ENCODE measurements at regions not wholly inside any gene's neighbourhood (a gene's known extent, or its start where the extent isn't known, plus 50 kb on each side); places are given as distances from the start of the nearest gene placed in this dataset.

- no peak for TF ChIP-seq CTCF (IDR thresholded peaks at IDR 0.05)
- Histone ChIP-seq H3K4me1 (ENCODE audit: control insufficient read depth in 1 of 2, insufficient read depth in 2 of 2, low read length in 2 of 2) (no peaks in the 10 kb centered on the region), H3K9ac (ENCODE audit: insufficient read depth, low read length, poor library complexity, severe bottlenecking) (no peak overlapping the region), H2AFZ (ENCODE audit: insufficient read depth, low read depth, low read length, poor library complexity, severe bottlenecking) (no peak overlapping the region), H3K4me3 (replicated peaks in 1 of 3; ENCODE audit: low read depth in 2 of 3, low read length in 3 of 3) (no peak overlapping the region), H3K79me2 (ENCODE audit: insufficient read depth, low read length) (no peaks in the 10 kb centered on the region), H4K20me1 (ENCODE audit: insufficient read depth, low read length) (no peaks in the 10 kb centered on the region), H3K9me3 (replicated peaks in 1 of 2; ENCODE audit: control insufficient read depth in 1 of 2, insufficient read depth in 1 of 2, low read length in 2 of 2) (no peaks in the 10 kb centered on the region), H3K36me3 (replicated peaks in 1 of 2; ENCODE audit: control insufficient read depth in 1 of 2, insufficient read depth in 2 of 2, low read length in 2 of 2) (no peaks in the 10 kb centered on the region), H3K27ac (ENCODE audit: low read depth in 1 of 2, low read length in 2 of 2) (no peak overlapping the region), H3K4me2 (replicated peaks; ENCODE audit: extremely low read depth, low read length, poor library complexity, severe bottlenecking) (no peak overlapping the region), H3K27me3 (ENCODE audit: control insufficient read depth in 2 of 2, insufficient read depth in 2 of 2, low read length in 2 of 2) (peaks cover 0 to 2% of the 10 kb centered on the region in 2 donors)
- H3K36me3 Mint-ChIP-seq = no peaks in the 10 kb centered on the region
- no peak overlapping the region for H3K27ac Mint-ChIP-seq
- H3K4me1 Mint-ChIP-seq = no peaks in the 10 kb centered on the region
- DNase-seq = no peak
- peaks cover 0 to 5% (median 0%) of the 10 kb centered on the region in 7 donors for H3K9me3 Mint-ChIP-seq
- no peak overlapping the region for H3K4me3 Mint-ChIP-seq
- intact Hi-C loops (cut with micrococcal nuclease) = no loop called here
- WGBS (ENCODE audit: insufficient coverage) = 89% methylated on average over 3 of the region's 3 CpGs
- peaks cover 3 to 5% (median 5%) of the 10 kb centered on the region in 3 donors for H3K27me3 Mint-ChIP-seq (ENCODE audit: low read depth in 3 of 3)
These were observed 197.3 kb upstream of the LNX1 start for GRCh38 chr4:53788621-53789020.

- no peak for DNase-seq
- Mint-ChIP-seq H3K4me3 (no peak overlapping the region), H3K27ac (no peak overlapping the region), H3K27me3 (ENCODE audit: low read depth in 3 of 3) (peaks cover 3 to 6% (median 5%) of the 10 kb centered on the region in 3 donors), H3K9me3 (peaks cover 0 to 5% (median 0%) of the 10 kb centered on the region in 7 donors), H3K36me3 (no peaks in the 10 kb centered on the region), H3K4me1 (no peaks in the 10 kb centered on the region)
- H3K9me3 ChIP-seq (replicated peaks in 1 of 2; ENCODE audit: control insufficient read depth in 1 of 2, insufficient read depth in 1 of 2, low read length in 2 of 2) = no peaks in the 10 kb centered on the region
- no peak overlapping the region for H3K9ac ChIP-seq (ENCODE audit: insufficient read depth, low read length, poor library complexity, severe bottlenecking)
- no peak overlapping the region for H3K4me2 ChIP-seq (replicated peaks; ENCODE audit: extremely low read depth, low read length, poor library complexity, severe bottlenecking)
- no peaks in the 10 kb centered on the region for H3K79me2 ChIP-seq (ENCODE audit: insufficient read depth, low read length)
- H3K27ac ChIP-seq (ENCODE audit: low read depth in 1 of 2, low read length in 2 of 2) = no peak overlapping the region
- H3K4me3 ChIP-seq (replicated peaks in 1 of 3; ENCODE audit: low read depth in 2 of 3, low read length in 3 of 3) = no peak overlapping the region
- no peak overlapping the region for H2AFZ ChIP-seq (ENCODE audit: insufficient read depth, low read depth, low read length, poor library complexity, severe bottlenecking)
- intact Hi-C loops (cut with micrococcal nuclease) = no loop called here
- no peak for TF ChIP-seq CTCF (IDR thresholded peaks at IDR 0.05)
- peaks cover 0 to 2% of the 10 kb centered on the region in 2 donors for H3K27me3 ChIP-seq (ENCODE audit: control insufficient read depth in 2 of 2, insufficient read depth in 2 of 2, low read length in 2 of 2)
- no peaks in the 10 kb centered on the region for H4K20me1 ChIP-seq (ENCODE audit: insufficient read depth, low read length)
- no peaks in the 10 kb centered on the region for H3K36me3 ChIP-seq (replicated peaks in 1 of 2; ENCODE audit: control insufficient read depth in 1 of 2, insufficient read depth in 2 of 2, low read length in 2 of 2)
- 80% methylated on average over 1 of the region's 3 CpGs for WGBS (ENCODE audit: insufficient coverage)
- H3K4me1 ChIP-seq (ENCODE audit: control insufficient read depth in 1 of 2, insufficient read depth in 2 of 2, low read length in 2 of 2) = no peaks in the 10 kb centered on the region
These were observed 196.7 kb upstream of the LNX1 start for GRCh38 chr4:53788011-53788410.

Measured in CD14-positive monocyte (primary cell).